Spleen (tissue), 11 donors: ENCODE measurements at regions not wholly inside any gene's neighbourhood (a gene's known extent, or its start where the extent isn't known, plus 50 kb on each side); places are given as distances from the start of the nearest gene placed in this dataset.
"Not testable (repeated sequence)": the region's sequence is repeated elsewhere in the genome, so short reads cannot be mapped to it uniquely, and the experiment has no call there.

ENCODE experiments used
- DNase-seq: peaks from one replicate; pipeline ENCODE4 v3.0.0-alpha.2; 2020
- H3K27ac ChIP-seq, 8 donors: fragments of 200-600 bp; sonication (generic) in 7 of 8; 1 replicate in 4 of 8; 2 replicates in 4 of 8; pipeline versions ENCODE4 v1.5.0 to v1.8.0; 2016 to 2021; ENCODE audit warnings: inconsistent platforms in 4 of 8, mild to moderate bottlenecking in 4 of 8, moderate library complexity in 1 of 8
- H3K27me3 ChIP-seq, 7 donors: fragments of 200-600 bp; sonication (generic) in 6 of 7; replicated peaks in 1 of 7; 1 replicate in 4 of 7; 2 replicates in 3 of 7; pipeline versions ENCODE4 v1.5.0 to v1.8.0; 2016 to 2021; ENCODE audit warnings: inconsistent platforms in 3 of 7, mild to moderate bottlenecking in 1 of 7
- H3K36me3 ChIP-seq, 6 donors: fragments of 200-600 bp; sonication (generic) in 5 of 6; 1 replicate in 4 of 6; 2 replicates in 2 of 6; pipeline versions ENCODE4 v1.5.0 to v1.8.0; 2016 to 2021; ENCODE audit warnings: inconsistent platforms in 2 of 6
- H3K4me1 ChIP-seq, 6 donors: fragments of 200-600 bp; sonication (generic) in 5 of 6; 1 replicate in 3 of 6; 2 replicates in 3 of 6; pipeline versions ENCODE4 v1.5.0 to v1.8.0; 2016 to 2021; ENCODE audit warnings: inconsistent platforms in 3 of 6
- H3K4me3 ChIP-seq, 8 donors: fragments of 200-600 bp; sonication (generic) in 7 of 8; 1 replicate in 4 of 8; 2 replicates in 4 of 8; pipeline versions ENCODE4 v1.5.0 to v1.8.0; 2016 to 2021; ENCODE audit warnings: inconsistent platforms in 4 of 8, mild to moderate bottlenecking in 4 of 8, moderate library complexity in 2 of 8
- H3K9me3 ChIP-seq, 8 donors: fragments of 200-600 bp; sonication (generic) in 7 of 8; 1 replicate in 4 of 8; 2 replicates in 4 of 8; pipeline versions ENCODE4 v1.5.0 to v1.8.0; 2016 to 2021; ENCODE audit warnings: inconsistent platforms in 4 of 8
- CTCF ChIP-seq, 11 experiments: fragments of 200-600 bp in 7 of 11; fragments of 450-650 bp in 4 of 11; sonication (generic) in 4 of 11; IDR thresholded peaks in 8 of 11; conservative IDR thresholded peaks in 3 of 11; 1 replicate in 7 of 11; 2 replicates in 4 of 11; pipeline versions ENCODE4 v1.4.0 to v1.8.0; 2016 to 2021; ENCODE audit warnings: antibody characterized with exemption in 11 of 11, inconsistent platforms in 4 of 11, mild to moderate bottlenecking in 1 of 11
- POLR2A ChIP-seq, 3 donors: fragments of 450-650 bp; IDR thresholded peaks; one replicate each; pipeline ENCODE4 v1.5.1; 2017; ENCODE audit warnings: antibody characterized with exemption in 3 of 3, mild to moderate bottlenecking in 1 of 3
- POLR2AphosphoS5 ChIP-seq, 3 donors: sonication (generic); formaldehyde crosslinking; IDR thresholded peaks; one replicate each; pipeline ENCODE4 v1.5.1; 2017; ENCODE audit warnings: antibody characterized with exemption in 3 of 3
- WGBS, 5 donors: extraction: QIAGEN DNeasy Blood & Tissue Kit in 3 of 5; methylation state at CpG; one replicate each; pipeline versions ENCODE4 v1.1.5 to v1.1.7; 2013 to 2018; 5-methylcytosine and 5-hydroxymethylcytosine counted together
- intact Hi-C: fragments of 100-400 bp; cut with DNase I; formaldehyde crosslinking; loops from one replicate; pipeline ENCODE4 v1.15.0; 2023; ENCODE audit warnings: low total_unique reads
- donor health status: healthy with polysubstance abuse.
- donor health status: DM: no; HTN: no; CAD: no; lungs with moderate emphysema.
- donor health status: DM: no; HTN: no; CAD: no.
- donor health status: Bipolar disorder and iron deficiency.
- donor health status: healthy.
- donor health status: DM: no; HTN: no; CAD: no.
- donor health status: DM: yes; HTN: yes; CAD: no.

GRCh38 chr6:112683106-112683505 is 336.0 kb downstream of the RFPL4B start:
- Histone ChIP-seq H3K27me3 (no peaks in the 10 kb centered on the region), H3K36me3 (no peaks in the 10 kb centered on the region), H3K4me1 (no peaks in the 10 kb centered on the region), H3K9me3 (no peaks in the 10 kb centered on the region), H3K27ac (no peak overlapping the region), H3K4me3 (no peak overlapping the region)
- intact Hi-C loops: no loop called here
- 67 to 99% (median 93%) methylated on average over 2 of the region's 2 CpGs for WGBS, 5 donors
- no peak for DNase-seq
- no peak for TF ChIP-seq POLR2A (IDR thresholded peaks at IDR 0.05)
- no peak for TF ChIP-seq CTCF (IDR thresholded peaks at IDR 0.05 in 8 of 11, conservative IDR thresholded peaks at IDR 0.05 in 3 of 11)
- no peak for TF ChIP-seq POLR2AphosphoS5 (IDR thresholded peaks at IDR 0.05)

- H3K4me3 ChIP-seq: no peak overlapping the region
- no peaks in the 10 kb centered on the region for H3K27me3 ChIP-seq
- 62 to 84% (median 74%) methylated on average over 3 of the region's 3 CpGs for WGBS, 5 donors
- no peak for TF ChIP-seq POLR2A (IDR thresholded peaks at IDR 0.05)
- TF ChIP-seq POLR2AphosphoS5 (IDR thresholded peaks at IDR 0.05): no peak
- TF ChIP-seq CTCF (IDR thresholded peaks at IDR 0.05 in 8 of 11, conservative IDR thresholded peaks at IDR 0.05 in 3 of 11): no peak
- intact Hi-C loops: no loop called here
- H3K27ac ChIP-seq: no peak overlapping the region
- H3K9me3 ChIP-seq: no peaks in the 10 kb centered on the region
- no peaks in the 10 kb centered on the region for H3K4me1 ChIP-seq
- DNase-seq: no peak
- no peaks in the 10 kb centered on the region for H3K36me3 ChIP-seq
Measured at GRCh38 chr6:112683926-112684325, 336.8 kb downstream of the RFPL4B start.

DNA sequence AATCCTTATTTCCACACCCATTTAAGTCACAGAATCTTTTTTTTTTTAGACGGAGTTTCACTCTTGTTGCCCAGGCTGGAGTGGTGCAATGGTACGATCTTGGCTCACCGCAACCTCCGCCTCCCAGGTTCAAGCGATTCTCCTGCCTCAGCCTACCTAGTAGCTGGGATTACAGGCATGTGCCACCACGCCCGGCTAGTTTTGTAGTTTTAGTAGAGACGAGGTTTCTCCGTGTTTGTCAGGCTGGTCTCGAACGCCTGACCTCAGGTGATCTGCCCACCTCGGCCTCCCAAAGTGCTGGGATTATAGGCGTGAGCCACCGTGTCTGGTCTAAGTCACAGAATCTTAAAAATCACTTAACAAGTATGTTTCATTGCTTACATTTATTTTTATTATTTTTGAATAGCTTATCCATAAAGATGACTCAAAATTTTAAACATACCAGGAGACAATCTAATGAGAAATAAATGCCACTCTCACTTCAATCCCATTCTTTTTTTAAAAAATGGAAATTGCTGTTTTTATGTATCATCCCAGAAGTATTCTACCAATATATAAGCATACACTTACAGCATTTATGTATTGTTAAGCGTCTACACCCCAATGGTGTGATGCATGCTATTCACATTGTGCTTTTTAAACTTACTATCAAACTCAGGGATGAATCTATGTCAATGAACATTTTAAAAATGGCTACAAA is 338.5 kb downstream of the RFPL4B start:
- H3K4me1 ChIP-seq, intact Hi-C loops, H3K4me3 ChIP-seq, H3K27me3 ChIP-seq, H3K36me3 ChIP-seq, DNase-seq, H3K27ac ChIP-seq, H3K9me3 ChIP-seq: not testable (repeated sequence)
- 88 to 97% (median 93%) methylated on average over 15 of the region's 15 CpGs for WGBS, 5 donors

- H3K4me3 ChIP-seq, intact Hi-C loops, H3K36me3 ChIP-seq, DNase-seq, H3K4me1 ChIP-seq, H3K9me3 ChIP-seq, H3K27me3 ChIP-seq, H3K27ac ChIP-seq: not testable (repeated sequence)
- WGBS, 5 donors: 51 to 65% (median 56%) methylated on average over 22 to 24 of the region's 24 CpGs
Measured at GRCh38 chr6:112688487-112689165, 341.5 kb downstream of the RFPL4B start.

DNA sequence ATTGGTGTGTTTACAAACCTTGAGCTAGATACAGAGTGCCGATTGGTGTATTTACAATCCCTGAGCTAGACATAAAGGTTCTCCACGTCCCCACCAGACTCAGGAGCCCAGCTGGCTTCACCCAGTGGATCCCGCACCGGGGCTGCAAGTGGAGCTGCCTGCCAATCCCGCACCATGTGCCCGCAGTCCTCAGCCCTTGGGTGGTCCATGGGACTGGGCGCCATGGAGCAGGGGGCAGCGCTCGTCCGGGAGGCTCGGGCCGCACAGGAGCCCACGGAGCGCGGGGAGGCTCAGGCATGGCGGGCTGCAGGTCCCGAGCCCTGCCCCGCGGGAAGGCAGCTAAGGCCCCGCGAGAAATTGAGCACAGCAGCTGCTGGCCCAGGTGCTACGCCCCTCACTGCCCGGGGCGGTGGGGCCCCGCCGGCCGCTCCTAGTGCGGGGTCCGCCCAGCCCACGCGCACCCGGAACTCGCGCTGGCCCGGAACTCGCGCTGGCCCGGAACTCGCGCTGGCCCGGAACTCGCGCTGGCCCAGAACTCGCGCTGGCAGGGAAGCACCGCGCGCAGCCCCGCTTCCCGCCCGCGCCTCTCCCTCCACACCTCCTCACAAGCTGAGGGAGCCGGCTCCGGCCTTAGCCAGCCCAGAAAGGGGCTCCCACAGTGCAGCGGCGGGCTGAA is 342.2 kb downstream of the RFPL4B start:
- WGBS, 5 donors: 95 to 98% (median 96%) methylated on average over 12 to 53 of the region's 56 CpGs
- DNase-seq, H3K4me1 ChIP-seq, H3K27ac ChIP-seq, H3K36me3 ChIP-seq, H3K9me3 ChIP-seq, intact Hi-C loops, H3K27me3 ChIP-seq, H3K4me3 ChIP-seq: not testable (repeated sequence)
